ENCODE measurements at regions not wholly inside any gene's neighbourhood (a gene's known extent, or its start where the extent isn't known, plus 50 kb on each side); places are given as distances from the start of the nearest gene placed in this dataset.

DNA sequence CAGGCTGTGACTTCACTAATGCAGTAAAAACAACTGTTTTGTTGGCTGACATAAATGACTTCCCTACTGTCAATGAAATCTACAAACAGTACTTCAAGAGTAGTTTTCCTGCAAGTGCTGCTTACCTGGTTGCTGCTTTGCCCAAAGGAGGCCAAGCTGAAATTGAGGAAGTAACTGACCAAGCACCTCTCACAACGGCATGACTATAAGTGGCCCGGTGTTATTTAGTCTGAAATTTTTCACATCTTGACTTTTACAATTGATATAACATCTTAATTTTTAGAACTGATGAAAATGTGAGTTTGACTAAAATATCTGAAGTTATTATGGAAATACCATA is 274.9 kb upstream of the NR5A2 start:
- ChIA-PET SMC1A (ENCODE audit: uncharacterized antibody, unreplicated experiment) (no interaction called here), POLR2A (no interaction called here), CTCF (interaction anchor here (0.6 kb wide), 1 partner anchor 1410 kb away, joined by 3 read pairs; no protein-coding TSS in a partner anchor), RAD21 (ENCODE audit: unreplicated experiment) (no interaction called here)
- Histone ChIP-seq H3K4me3 (no peak overlapping the region), H3K4me1 (ENCODE audit: control insufficient read depth, insufficient read depth, low read length) (no peaks in the 10 kb centered on the region), H3K27me3 (replicated peaks in 1 of 2; ENCODE audit: control insufficient read depth in 2 of 2, insufficient read depth in 2 of 2, low read length in 1 of 2) (no peaks in the 10 kb centered on the region; a peak in 1 of 4 replicates), H3K9ac (ENCODE audit: control insufficient read depth, insufficient read depth, low read length) (no peak overlapping the region), H4K20me1 (ENCODE audit: control insufficient read depth, insufficient read depth) (no peaks in the 10 kb centered on the region), H2AFZ (ENCODE audit: control insufficient read depth, low read depth, low read length) (no peak overlapping the region), H3K9me3 (replicated peaks; ENCODE audit: control insufficient read depth, insufficient read depth, low read length) (no peaks in the 10 kb centered on the region), H3K4me2 (ENCODE audit: control insufficient read depth, insufficient read depth) (no peak overlapping the region), H3K36me3 (ENCODE audit: control insufficient read depth in 2 of 2, insufficient read depth in 2 of 2, low read length in 1 of 2) (no peaks in the 10 kb centered on the region), H3K27ac (ENCODE audit: control insufficient read depth, insufficient read depth) (no peak overlapping the region), H3K79me2 (ENCODE audit: control insufficient read depth, insufficient read depth, low read length) (no peaks in the 10 kb centered on the region)
- WGBS (ENCODE audit: insufficient coverage, insufficient replicate concordance, low lambda C conversion rate, missing lambda C conversion rate) = 40% methylated on average over 2 of the region's 2 CpGs
- in situ Hi-C loops (cut with MboI) (no loop called here), intact Hi-C loops (cut with micrococcal nuclease; ENCODE audit: unreplicated experiment) (no loop called here)
- no peak for FAIRE-seq
- DNase-seq (ENCODE audit: low read depth, low spot score) = no peak
- BruUV-seq (replicated peaks) = no TSS peak
- no peak for ATAC-seq
- TF ChIP-seq SIX5 (IDR thresholded peaks at IDR 0.05; ENCODE audit: low read depth, low read length, severe bottlenecking) (no peak), RBBP5 (conservative IDR thresholded peaks at IDR 0.05) (no peak), SMAD1 (IDR thresholded peaks at IDR 0.05; ENCODE audit: low read depth, partially characterized antibody) (no peak), SRF (IDR thresholded peaks at IDR 0.05; ENCODE audit: low read depth in 2 of 2, low read length in 2 of 2) (no peak), BHLHE40 (IDR thresholded peaks at IDR 0.05; ENCODE audit: borderline replicate concordance in 1 of 2, low read depth in 2 of 2, low read length in 1 of 2) (no peak), SREBF1 (IDR thresholded peaks at IDR 0.05; ENCODE audit: low read length) (no peak), CHD2 (IDR thresholded peaks at IDR 0.05; ENCODE audit: borderline replicate concordance, low read depth, low read length) (no peak), SUPT20H (IDR thresholded peaks at IDR 0.05; ENCODE audit: borderline replicate concordance, control insufficient read depth, low read depth, low read length) (no peak), ESRRA (IDR thresholded peaks at IDR 0.05; ENCODE audit: low read length) (no peak), ETV6 (conservative IDR thresholded peaks at IDR 0.05 in 1 of 2, IDR thresholded peaks at IDR 0.05 in 1 of 2; ENCODE audit: borderline replicate concordance in 1 of 2, low read depth in 1 of 2) (no peak), PML (IDR thresholded peaks at IDR 0.05; ENCODE audit: low read length) (no peak), MTA2 (IDR thresholded peaks at IDR 0.05; ENCODE audit: low read depth) (no peak), YBX1 (IDR thresholded peaks at IDR 0.05) (no peak)
- TF ChIP-seq, protein P1, sequence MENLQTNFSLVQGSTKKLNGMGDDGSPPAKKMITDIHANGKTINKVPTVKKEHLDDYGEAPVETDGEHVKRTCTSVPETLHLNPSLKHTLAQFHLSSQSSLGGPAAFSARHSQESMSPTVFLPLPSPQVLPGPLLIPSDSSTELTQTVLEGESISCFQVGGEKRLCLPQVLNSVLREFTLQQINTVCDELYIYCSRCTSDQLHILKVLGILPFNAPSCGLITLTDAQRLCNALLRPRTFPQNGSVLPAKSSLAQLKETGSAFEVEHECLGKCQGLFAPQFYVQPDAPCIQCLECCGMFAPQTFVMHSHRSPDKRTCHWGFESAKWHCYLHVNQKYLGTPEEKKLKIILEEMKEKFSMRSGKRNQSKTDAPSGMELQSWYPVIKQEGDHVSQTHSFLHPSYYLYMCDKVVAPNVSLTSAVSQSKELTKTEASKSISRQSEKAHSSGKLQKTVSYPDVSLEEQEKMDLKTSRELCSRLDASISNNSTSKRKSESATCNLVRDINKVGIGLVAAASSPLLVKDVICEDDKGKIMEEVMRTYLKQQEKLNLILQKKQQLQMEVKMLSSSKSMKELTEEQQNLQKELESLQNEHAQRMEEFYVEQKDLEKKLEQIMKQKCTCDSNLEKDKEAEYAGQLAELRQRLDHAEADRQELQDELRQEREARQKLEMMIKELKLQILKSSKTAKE (IDR thresholded peaks at IDR 0.05; ENCODE audit: low read depth, poor library complexity, severe bottlenecking) = no peak
- TF ChIP-seq, protein P2, sequence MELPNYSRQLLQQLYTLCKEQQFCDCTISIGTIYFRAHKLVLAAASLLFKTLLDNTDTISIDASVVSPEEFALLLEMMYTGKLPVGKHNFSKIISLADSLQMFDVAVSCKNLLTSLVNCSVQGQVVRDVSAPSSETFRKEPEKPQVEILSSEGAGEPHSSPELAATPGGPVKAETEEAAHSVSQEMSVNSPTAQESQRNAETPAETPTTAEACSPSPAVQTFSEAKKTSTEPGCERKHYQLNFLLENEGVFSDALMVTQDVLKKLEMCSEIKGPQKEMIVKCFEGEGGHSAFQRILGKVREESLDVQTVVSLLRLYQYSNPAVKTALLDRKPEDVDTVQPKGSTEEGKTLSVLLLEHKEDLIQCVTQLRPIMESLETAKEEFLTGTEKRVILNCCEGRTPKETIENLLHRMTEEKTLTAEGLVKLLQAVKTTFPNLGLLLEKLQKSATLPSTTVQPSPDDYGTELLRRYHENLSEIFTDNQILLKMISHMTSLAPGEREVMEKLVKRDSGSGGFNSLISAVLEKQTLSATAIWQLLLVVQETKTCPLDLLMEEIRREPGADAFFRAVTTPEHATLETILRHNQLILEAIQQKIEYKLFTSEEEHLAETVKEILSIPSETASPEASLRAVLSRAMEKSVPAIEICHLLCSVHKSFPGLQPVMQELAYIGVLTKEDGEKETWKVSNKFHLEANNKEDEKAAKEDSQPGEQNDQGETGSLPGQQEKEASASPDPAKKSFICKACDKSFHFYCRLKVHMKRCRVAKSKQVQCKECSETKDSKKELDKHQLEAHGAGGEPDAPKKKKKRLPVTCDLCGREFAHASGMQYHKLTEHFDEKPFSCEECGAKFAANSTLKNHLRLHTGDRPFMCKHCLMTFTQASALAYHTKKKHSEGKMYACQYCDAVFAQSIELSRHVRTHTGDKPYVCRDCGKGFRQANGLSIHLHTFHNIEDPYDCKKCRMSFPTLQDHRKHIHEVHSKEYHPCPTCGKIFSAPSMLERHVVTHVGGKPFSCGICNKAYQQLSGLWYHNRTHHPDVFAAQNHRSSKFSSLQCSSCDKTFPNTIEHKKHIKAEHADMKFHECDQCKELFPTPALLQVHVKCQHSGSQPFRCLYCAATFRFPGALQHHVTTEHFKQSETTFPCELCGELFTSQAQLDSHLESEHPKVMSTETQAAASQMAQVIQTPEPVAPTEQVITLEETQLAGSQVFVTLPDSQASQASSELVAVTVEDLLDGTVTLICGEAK (IDR thresholded peaks at IDR 0.05; ENCODE audit: borderline replicate concordance) = no peak
- TF ChIP-seq, protein P3, sequence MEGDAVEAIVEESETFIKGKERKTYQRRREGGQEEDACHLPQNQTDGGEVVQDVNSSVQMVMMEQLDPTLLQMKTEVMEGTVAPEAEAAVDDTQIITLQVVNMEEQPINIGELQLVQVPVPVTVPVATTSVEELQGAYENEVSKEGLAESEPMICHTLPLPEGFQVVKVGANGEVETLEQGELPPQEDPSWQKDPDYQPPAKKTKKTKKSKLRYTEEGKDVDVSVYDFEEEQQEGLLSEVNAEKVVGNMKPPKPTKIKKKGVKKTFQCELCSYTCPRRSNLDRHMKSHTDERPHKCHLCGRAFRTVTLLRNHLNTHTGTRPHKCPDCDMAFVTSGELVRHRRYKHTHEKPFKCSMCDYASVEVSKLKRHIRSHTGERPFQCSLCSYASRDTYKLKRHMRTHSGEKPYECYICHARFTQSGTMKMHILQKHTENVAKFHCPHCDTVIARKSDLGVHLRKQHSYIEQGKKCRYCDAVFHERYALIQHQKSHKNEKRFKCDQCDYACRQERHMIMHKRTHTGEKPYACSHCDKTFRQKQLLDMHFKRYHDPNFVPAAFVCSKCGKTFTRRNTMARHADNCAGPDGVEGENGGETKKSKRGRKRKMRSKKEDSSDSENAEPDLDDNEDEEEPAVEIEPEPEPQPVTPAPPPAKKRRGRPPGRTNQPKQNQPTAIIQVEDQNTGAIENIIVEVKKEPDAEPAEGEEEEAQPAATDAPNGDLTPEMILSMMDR (IDR thresholded peaks at IDR 0.05 in 2 of 3, conservative IDR thresholded peaks at IDR 0.05 in 1 of 3; ENCODE audit: control insufficient read depth in 2 of 3, extremely low read depth in 1 of 3, insufficient read depth in 1 of 3, low read depth in 3 of 3, low read length in 3 of 3) = no peak
